Colonic mucosa (tissue), 4 donors: ENCODE measurements at regions not wholly inside any gene's neighbourhood (a gene's known extent, or its start where the extent isn't known, plus 50 kb on each side); places are given as distances from the start of the nearest gene placed in this dataset.

Experiments used
- DNase-seq: peaks from one replicate; pipeline ENCODE4 v3.0.0-alpha.2; 2020
- H3K27ac ChIP-seq: fragments of 200-600 bp; one replicate; pipeline ENCODE4 v1.8.0; 2021
- H3K27me3 ChIP-seq: fragments of 200-600 bp; one replicate; pipeline ENCODE4 v1.8.0; 2021
- H3K36me3 ChIP-seq: fragments of 200-600 bp; one replicate; pipeline ENCODE4 v1.8.0; 2021
- H3K4me1 ChIP-seq: fragments of 200-600 bp; one replicate; pipeline ENCODE4 v1.8.0; 2021; ENCODE audit warnings: mild to moderate bottlenecking
- H3K4me3 ChIP-seq: fragments of 200-600 bp; one replicate; pipeline ENCODE4 v1.8.0; 2021
- H3K9ac ChIP-seq, 2 donors: one replicate each; pipeline ENCODE4 v1.7.0; 2013; ENCODE audit warnings: control low read depth in 2 of 2, low read depth in 2 of 2, low read length in 2 of 2
- H3K9me3 ChIP-seq: fragments of 200-600 bp; one replicate; pipeline ENCODE4 v1.8.0; 2021
- intact Hi-C: fragments of 100-400 bp; cut with DNase I; formaldehyde crosslinking; loops from one replicate; pipeline ENCODE4 v1.14.1; 2022
- TF ChIP-seq, protein P1 (sequence below): fragments of 200-600 bp; IDR thresholded peaks from one replicate; pipeline ENCODE4 v1.8.0; 2022; ENCODE audit warnings: antibody characterized with exemption, mild to moderate bottlenecking
- donor health status: healthy.
- donor health status: DM: no; HTN: no; CAD: no.
- donor health status: DM: no; HTN: no; CAD: no.

GRCh38 chr4:140302151-140302859, 71.1 kb upstream of the SCOC start:
- intact Hi-C loops = no loop called here
- Histone ChIP-seq H3K27ac (no peak overlapping the region), H3K9ac (no peak overlapping the region), H3K4me1 (no peaks in the 10 kb centered on the region), H3K27me3 (no peaks in the 10 kb centered on the region), H3K4me3 (no peak overlapping the region), H3K36me3 (no peaks in the 10 kb centered on the region), H3K9me3 (no peaks in the 10 kb centered on the region)
- no peak for DNase-seq
- TF ChIP-seq, protein P1, sequence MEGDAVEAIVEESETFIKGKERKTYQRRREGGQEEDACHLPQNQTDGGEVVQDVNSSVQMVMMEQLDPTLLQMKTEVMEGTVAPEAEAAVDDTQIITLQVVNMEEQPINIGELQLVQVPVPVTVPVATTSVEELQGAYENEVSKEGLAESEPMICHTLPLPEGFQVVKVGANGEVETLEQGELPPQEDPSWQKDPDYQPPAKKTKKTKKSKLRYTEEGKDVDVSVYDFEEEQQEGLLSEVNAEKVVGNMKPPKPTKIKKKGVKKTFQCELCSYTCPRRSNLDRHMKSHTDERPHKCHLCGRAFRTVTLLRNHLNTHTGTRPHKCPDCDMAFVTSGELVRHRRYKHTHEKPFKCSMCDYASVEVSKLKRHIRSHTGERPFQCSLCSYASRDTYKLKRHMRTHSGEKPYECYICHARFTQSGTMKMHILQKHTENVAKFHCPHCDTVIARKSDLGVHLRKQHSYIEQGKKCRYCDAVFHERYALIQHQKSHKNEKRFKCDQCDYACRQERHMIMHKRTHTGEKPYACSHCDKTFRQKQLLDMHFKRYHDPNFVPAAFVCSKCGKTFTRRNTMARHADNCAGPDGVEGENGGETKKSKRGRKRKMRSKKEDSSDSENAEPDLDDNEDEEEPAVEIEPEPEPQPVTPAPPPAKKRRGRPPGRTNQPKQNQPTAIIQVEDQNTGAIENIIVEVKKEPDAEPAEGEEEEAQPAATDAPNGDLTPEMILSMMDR = no peak

- no peak for DNase-seq
- H3K9ac ChIP-seq = no peak overlapping the region
- H3K27ac ChIP-seq = no peak overlapping the region
- no peaks in the 10 kb centered on the region for H3K9me3 ChIP-seq
- no peaks in the 10 kb centered on the region for H3K36me3 ChIP-seq
- intact Hi-C loops = no loop called here
- TF ChIP-seq, protein P1 = no peak
- no peaks in the 10 kb centered on the region for H3K27me3 ChIP-seq
- no peak overlapping the region for H3K4me3 ChIP-seq
- no peaks in the 10 kb centered on the region for H3K4me1 ChIP-seq
Observed at GRCh38 chr4:140300271-140300970, 73.0 kb upstream of the SCOC start.

GRCh38 chr4:140298001-140298400, 75.4 kb upstream of the SCOC start:
- no peak overlapping the region for H3K4me3 ChIP-seq
- intact Hi-C loops = no loop called here
- no peaks in the 10 kb centered on the region for H3K27me3 ChIP-seq
- no peak for DNase-seq
- H3K9ac ChIP-seq = no peak overlapping the region
- H3K36me3 ChIP-seq = no peaks in the 10 kb centered on the region
- H3K4me1 ChIP-seq = no peaks in the 10 kb centered on the region
- no peak overlapping the region for H3K27ac ChIP-seq
- TF ChIP-seq, protein P1 = no peak
- H3K9me3 ChIP-seq = no peaks in the 10 kb centered on the region

DNA sequence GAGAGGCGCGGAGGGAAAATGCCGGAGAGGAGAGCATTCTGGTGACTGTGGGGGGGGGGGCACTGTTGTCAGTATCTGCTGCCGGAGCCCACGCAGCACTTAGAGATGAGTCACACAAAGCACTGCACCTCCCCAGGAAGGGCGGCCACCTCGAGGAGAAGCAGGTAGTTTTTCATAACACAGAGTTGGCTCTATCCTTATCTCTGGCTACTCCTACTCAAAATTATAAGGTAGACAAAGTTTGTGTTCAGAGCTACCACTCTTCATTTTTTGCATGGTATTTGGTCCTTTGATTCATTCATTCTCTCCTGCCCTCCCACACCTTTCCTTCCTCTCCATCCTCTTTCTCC, 76.2 kb upstream of the SCOC start:
- no peaks in the 10 kb centered on the region for H3K4me1 ChIP-seq
- DNase-seq = no peak
- H3K27ac ChIP-seq = no peak overlapping the region
- no peaks in the 10 kb centered on the region for H3K36me3 ChIP-seq
- H3K9ac ChIP-seq = no peak overlapping the region
- H3K27me3 ChIP-seq = no peaks in the 10 kb centered on the region
- TF ChIP-seq, protein P1 = no peak
- no peak overlapping the region for H3K4me3 ChIP-seq
- intact Hi-C loops = no loop called here
- no peaks in the 10 kb centered on the region for H3K9me3 ChIP-seq

- no peak overlapping the region for H3K4me3 ChIP-seq
- no peak overlapping the region for H3K27ac ChIP-seq
- H3K9me3 ChIP-seq = no peaks in the 10 kb centered on the region
- intact Hi-C loops = no loop called here
- no peaks in the 10 kb centered on the region for H3K36me3 ChIP-seq
- H3K9ac ChIP-seq = no peak overlapping the region
- no peaks in the 10 kb centered on the region for H3K4me1 ChIP-seq
- peak; percentile 49 for DNase-seq
- H3K27me3 ChIP-seq = no peaks in the 10 kb centered on the region
- TF ChIP-seq, protein P1 = no peak
Observed at GRCh38 chr4:140296335-140297220, 76.9 kb upstream of the SCOC start.
